LNCaP clone FGC (cell line): ENCODE measurements at regions not wholly inside any gene's neighbourhood (a gene's known extent, or its start where the extent isn't known, plus 50 kb on each side); places are given as distances from the start of the nearest gene placed in this dataset.

ENCODE experiments used
- DNase-seq: peaks from one replicate; pipeline ENCODE4 v3.0.0-alpha.2; 2011; ENCODE audit warnings: low read depth
- H3K4me3 ChIP-seq: 2 replicates; pipeline ENCODE4 v1.5.1; 2011; ENCODE audit warnings: mild to moderate bottlenecking, low read depth, low read length, control low read depth
- CTCF ChIP-seq: IDR thresholded peaks from 2 replicates; pipeline ENCODE4 v1.5.1; 2012; ENCODE audit warnings: mild to moderate bottlenecking; ENCODE audit not compliant: control insufficient read depth, insufficient read depth; ENCODE audit errors: extremely low read depth

GRCh38 chr1:232386721-232387510 lies 243.0 kb downstream of the SIPA1L2 start:
- no peak overlapping the region for H3K4me3 ChIP-seq
- DNase-seq: no peak
- no peak for TF ChIP-seq CTCF

GRCh38 chr1:232386294-232386693 lies 243.6 kb downstream of the SIPA1L2 start:
- no peak overlapping the region for H3K4me3 ChIP-seq
- TF ChIP-seq CTCF: no peak
- DNase-seq: no peak

- H3K4me3 ChIP-seq: no peak overlapping the region
- DNase-seq: no peak
Measured at GRCh38 chr1:232385221-232385620, 244.7 kb downstream of the SIPA1L2 start.

GRCh38 chr1:232384171-232384883 lies 245.6 kb downstream of the SIPA1L2 start:
- TF ChIP-seq CTCF: no peak
- DNase-seq: no peak
- H3K4me3 ChIP-seq: no peak overlapping the region

More at GRCh38 chr1:232385221-232385620, 244.7 kb downstream of the SIPA1L2 start:
- TF ChIP-seq CTCF: no peak

GRCh38 chr1:232383455-232384123 lies 246.3 kb downstream of the SIPA1L2 start:
- no peak for DNase-seq
- no peak for TF ChIP-seq CTCF
- no peak overlapping the region for H3K4me3 ChIP-seq

- TF ChIP-seq CTCF: no peak
- H3K4me3 ChIP-seq: no peak overlapping the region
- no peak for DNase-seq
Measured at GRCh38 chr1:232382671-232383070, 247.3 kb downstream of the SIPA1L2 start.
